HL-60 (cell line): ENCODE measurements at regions not wholly inside any gene's neighbourhood (a gene's known extent, or its start where the extent isn't known, plus 50 kb on each side); places are given as distances from the start of the nearest gene placed in this dataset.

Experiments
- GABPA ChIP-seq: IDR thresholded peaks from 2 replicates; pipeline ENCODE4 v1.6.1; 2012; ENCODE audit warnings: low read depth
- TF ChIP-seq, protein P1 (sequence below): IDR thresholded peaks from one replicate; pipeline ENCODE4 v1.5.1; 2011; ENCODE audit warnings: low read length, control low read depth, inconsistent platforms; ENCODE audit not compliant: insufficient read depth

DNA sequence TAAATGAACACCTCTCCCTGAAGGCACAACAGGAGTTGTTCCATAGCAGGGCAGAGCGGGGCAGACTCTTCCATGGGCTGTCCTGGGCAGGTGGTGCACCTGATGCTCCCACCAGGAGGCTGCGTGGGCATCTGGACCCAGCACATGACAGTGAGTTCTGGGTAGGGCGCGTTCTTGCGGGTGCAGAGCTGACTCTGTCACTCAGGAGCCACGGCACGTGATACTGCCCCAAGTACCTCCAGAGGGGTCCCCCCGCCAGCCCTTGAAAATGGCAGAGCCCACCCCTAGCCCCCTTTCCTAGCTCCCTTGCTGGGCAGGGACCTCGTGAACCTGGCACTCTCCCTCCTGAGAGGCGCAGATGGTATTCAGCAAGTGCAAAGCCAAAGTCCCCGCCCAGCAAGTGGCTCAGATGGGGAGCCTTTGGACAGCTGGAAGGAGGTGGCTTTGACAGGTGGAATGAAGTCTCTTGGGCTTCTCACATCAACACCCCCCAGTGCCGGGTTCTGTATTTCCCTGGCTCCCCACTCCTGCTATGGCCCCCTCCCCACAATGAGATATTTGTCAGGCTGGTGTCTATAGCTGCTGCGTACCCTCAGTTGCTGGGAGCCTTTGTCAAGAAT is 172.1 kb downstream of the TBC1D2B start:
- TF ChIP-seq, protein P1, sequence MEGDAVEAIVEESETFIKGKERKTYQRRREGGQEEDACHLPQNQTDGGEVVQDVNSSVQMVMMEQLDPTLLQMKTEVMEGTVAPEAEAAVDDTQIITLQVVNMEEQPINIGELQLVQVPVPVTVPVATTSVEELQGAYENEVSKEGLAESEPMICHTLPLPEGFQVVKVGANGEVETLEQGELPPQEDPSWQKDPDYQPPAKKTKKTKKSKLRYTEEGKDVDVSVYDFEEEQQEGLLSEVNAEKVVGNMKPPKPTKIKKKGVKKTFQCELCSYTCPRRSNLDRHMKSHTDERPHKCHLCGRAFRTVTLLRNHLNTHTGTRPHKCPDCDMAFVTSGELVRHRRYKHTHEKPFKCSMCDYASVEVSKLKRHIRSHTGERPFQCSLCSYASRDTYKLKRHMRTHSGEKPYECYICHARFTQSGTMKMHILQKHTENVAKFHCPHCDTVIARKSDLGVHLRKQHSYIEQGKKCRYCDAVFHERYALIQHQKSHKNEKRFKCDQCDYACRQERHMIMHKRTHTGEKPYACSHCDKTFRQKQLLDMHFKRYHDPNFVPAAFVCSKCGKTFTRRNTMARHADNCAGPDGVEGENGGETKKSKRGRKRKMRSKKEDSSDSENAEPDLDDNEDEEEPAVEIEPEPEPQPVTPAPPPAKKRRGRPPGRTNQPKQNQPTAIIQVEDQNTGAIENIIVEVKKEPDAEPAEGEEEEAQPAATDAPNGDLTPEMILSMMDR: no peak
- no peak for TF ChIP-seq GABPA
